ENCODE measurements at regions not wholly inside any gene's neighbourhood (a gene's known extent, or its start where the extent isn't known, plus 50 kb on each side); places are given as distances from the start of the nearest gene placed in this dataset.
"Not testable (repeated sequence)": the region's sequence is repeated elsewhere in the genome, so short reads cannot be mapped to it uniquely, and the experiment has no call there.

GRCh38 chr3:109869586-109869985 lies 532.2 kb upstream of the DPPA4 start:
- H3K4me3 ChIP-seq (ENCODE audit: low read depth, low read length) = no peak overlapping the region
- DNase-seq (ENCODE audit: low read depth) = no peak
- in situ Hi-C loops (cut with HindIII; ENCODE audit: low sequenced_read_pairs) = no loop called here
- TF ChIP-seq, protein P1, sequence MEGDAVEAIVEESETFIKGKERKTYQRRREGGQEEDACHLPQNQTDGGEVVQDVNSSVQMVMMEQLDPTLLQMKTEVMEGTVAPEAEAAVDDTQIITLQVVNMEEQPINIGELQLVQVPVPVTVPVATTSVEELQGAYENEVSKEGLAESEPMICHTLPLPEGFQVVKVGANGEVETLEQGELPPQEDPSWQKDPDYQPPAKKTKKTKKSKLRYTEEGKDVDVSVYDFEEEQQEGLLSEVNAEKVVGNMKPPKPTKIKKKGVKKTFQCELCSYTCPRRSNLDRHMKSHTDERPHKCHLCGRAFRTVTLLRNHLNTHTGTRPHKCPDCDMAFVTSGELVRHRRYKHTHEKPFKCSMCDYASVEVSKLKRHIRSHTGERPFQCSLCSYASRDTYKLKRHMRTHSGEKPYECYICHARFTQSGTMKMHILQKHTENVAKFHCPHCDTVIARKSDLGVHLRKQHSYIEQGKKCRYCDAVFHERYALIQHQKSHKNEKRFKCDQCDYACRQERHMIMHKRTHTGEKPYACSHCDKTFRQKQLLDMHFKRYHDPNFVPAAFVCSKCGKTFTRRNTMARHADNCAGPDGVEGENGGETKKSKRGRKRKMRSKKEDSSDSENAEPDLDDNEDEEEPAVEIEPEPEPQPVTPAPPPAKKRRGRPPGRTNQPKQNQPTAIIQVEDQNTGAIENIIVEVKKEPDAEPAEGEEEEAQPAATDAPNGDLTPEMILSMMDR (IDR thresholded peaks at IDR 0.05; ENCODE audit: low read depth, low read length, missing control alignments) = no peak

DNA sequence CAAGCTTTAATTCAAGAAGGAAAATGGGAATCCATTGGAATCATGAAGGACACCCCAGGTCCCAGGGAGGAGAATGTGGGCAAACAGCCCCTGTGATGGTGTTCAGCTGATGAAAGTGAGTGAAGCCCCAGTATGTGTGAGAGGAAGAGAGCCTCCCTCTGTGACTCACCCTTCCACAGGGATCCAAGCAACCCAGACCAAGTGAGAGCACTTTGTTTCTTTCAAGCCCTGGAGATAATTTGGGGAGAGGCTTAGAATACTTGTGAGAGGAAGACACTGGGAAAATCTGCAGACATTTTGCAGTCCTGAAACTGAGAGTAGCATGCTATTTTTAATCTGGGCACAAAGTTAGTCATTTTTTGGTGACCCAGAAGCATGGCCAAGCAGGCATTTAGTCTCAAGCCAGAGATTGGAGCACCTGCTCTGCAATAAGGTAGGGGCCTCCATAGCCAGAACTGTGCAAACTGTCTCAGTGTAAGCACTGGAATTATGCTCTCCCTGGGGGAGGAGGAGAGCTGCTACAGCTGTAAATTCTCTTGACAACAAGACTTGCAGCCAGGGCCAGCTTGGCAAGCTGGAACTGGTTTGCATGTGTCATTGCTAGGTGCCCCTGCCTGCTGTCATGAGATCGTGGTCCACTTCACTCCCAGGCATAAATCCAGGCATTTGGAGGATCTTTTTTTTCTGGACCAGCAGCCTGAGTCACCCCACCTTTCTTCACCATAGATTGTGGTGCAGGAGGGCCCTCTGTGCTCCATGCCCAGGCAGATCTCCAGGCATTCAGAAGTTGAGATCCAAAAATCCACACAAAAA lies 537.8 kb upstream of the DPPA4 start:
- DNase-seq (ENCODE audit: low read depth) = no peak
- in situ Hi-C loops (cut with HindIII; ENCODE audit: low sequenced_read_pairs) = no loop called here
- TF ChIP-seq, protein P1 (IDR thresholded peaks at IDR 0.05; ENCODE audit: low read depth, low read length, missing control alignments) = no peak
- H3K4me3 ChIP-seq (ENCODE audit: low read depth, low read length) = no peak overlapping the region

DNA sequence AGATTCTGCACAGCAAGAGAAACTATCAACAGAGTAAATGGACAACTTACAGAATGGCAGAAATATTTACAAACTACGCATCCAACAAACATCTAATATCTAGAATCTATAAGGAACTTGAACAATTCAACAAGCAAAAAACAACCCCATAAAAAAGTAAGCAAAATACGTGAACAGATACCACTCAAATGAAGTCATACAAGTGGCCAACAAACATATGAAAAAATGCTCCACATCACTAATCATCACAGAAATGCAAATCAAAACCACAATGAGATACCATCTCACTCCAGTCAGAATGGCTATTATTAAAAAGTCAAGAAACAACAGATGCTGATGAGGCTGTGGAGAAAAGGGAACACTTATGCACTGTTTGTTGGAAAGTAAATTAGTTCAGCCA lies 540.3 kb upstream of the DPPA4 start:
- DNase-seq (ENCODE audit: low read depth) = peak; percentile 2
- H3K4me3 ChIP-seq (ENCODE audit: low read depth, low read length); in situ Hi-C loops (cut with HindIII; ENCODE audit: low sequenced_read_pairs): not testable (repeated sequence)

- DNase-seq (ENCODE audit: low read depth) = no peak
- in situ Hi-C loops (cut with HindIII; ENCODE audit: low sequenced_read_pairs) = no loop called here
- TF ChIP-seq, protein P1 (IDR thresholded peaks at IDR 0.05; ENCODE audit: low read depth, low read length, missing control alignments) = no peak
- H3K4me3 ChIP-seq (ENCODE audit: low read depth, low read length) = no peak overlapping the region
Measured at GRCh38 chr3:109882144-109882543, 544.8 kb upstream of the DPPA4 start.

GRCh38 chr3:109887293-109887692 lies 549.9 kb upstream of the DPPA4 start:
- no peak overlapping the region for H3K4me3 ChIP-seq (ENCODE audit: low read depth, low read length)
- no peak for DNase-seq (ENCODE audit: low read depth)
- TF ChIP-seq, protein P1 (IDR thresholded peaks at IDR 0.05; ENCODE audit: low read depth, low read length, missing control alignments) = no peak
- in situ Hi-C loops (cut with HindIII; ENCODE audit: low sequenced_read_pairs) = no loop called here

- no peak overlapping the region for H3K4me3 ChIP-seq (ENCODE audit: low read depth, low read length)
- in situ Hi-C loops (cut with HindIII; ENCODE audit: low sequenced_read_pairs) = no loop called here
- TF ChIP-seq, protein P1 (IDR thresholded peaks at IDR 0.05; ENCODE audit: low read depth, low read length, missing control alignments) = no peak
- DNase-seq (ENCODE audit: low read depth) = no peak
Measured at GRCh38 chr3:109888026-109888425, 550.7 kb upstream of the DPPA4 start.

DNA sequence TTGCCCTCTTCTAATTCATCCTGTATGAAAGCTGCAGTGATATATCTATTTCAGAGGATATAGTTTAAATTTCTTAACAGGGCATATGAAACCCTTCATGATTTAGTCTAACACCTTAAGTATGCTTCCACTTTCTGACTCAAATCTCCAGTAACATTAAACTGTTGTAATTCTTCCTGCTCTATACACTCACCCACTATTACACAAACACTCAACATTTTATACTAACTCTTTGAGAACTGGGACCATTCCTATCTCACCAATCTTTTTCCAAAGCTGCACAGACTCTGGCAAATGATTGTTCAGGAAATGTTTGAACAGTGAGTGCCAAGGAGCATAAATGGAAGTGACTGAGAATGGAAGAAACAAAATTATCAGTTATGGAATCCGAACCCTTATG lies 560.4 kb upstream of the DPPA4 start:
- in situ Hi-C loops (cut with HindIII; ENCODE audit: low sequenced_read_pairs) = no loop called here
- DNase-seq (ENCODE audit: low read depth) = no peak
- H3K4me3 ChIP-seq (ENCODE audit: low read depth, low read length) = no peak overlapping the region
- TF ChIP-seq, protein P1 (IDR thresholded peaks at IDR 0.05; ENCODE audit: low read depth, low read length, missing control alignments) = no peak

Data from astrocyte of the cerebellum (primary cell).